ENCODE measurements at regions not wholly inside any gene's neighbourhood (a gene's known extent, or its start where the extent isn't known, plus 50 kb on each side); places are given as distances from the start of the nearest gene placed in this dataset.

DNA sequence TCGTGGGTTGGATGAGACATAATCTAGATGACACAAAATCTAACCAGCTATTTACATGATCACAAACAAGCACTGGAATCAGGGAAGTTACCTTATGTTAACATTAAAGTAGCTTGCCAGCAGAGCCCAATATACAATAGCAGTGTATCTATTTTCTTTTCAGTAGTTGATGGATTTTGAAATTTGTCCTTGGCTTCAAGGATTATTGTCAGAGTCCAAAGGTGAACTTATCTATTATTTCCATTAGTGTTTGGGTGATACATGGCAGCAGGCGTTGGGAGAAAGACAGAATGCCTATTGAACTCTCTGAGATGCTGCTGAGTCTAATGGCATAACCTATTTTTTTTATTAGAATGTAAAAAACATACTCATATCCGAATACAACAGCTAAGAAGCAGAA, 223.2 kb upstream of the ACTBL2 start:
- H3K9me3 ChIP-seq (ENCODE audit: insufficient read depth in 2 of 2, low read depth in 1 of 2, low read length in 1 of 2), result no peaks in the 10 kb centered on the region
- no peaks in the 10 kb centered on the region for H3K36me3 ChIP-seq (ENCODE audit: control insufficient read depth in 2 of 4, insufficient read depth in 4 of 4, low read length in 3 of 4)
- no peak overlapping the region for H2BK20ac ChIP-seq (ENCODE audit: low read length)
- H3K18ac ChIP-seq (ENCODE audit: extremely low read depth, low read length), result no peak overlapping the region
- no peaks in the 10 kb centered on the region for H3K27me3 ChIP-seq (replicated peaks in 1 of 4; ENCODE audit: control insufficient read depth in 3 of 4, extremely low read depth in 1 of 4, insufficient read depth in 3 of 4, low read length in 3 of 4)
- no peak overlapping the region for H2AK5ac ChIP-seq (ENCODE audit: low read depth, low read length)
- no peak overlapping the region for H3K9ac ChIP-seq (replicated peaks in 1 of 4; ENCODE audit: extremely low read depth in 1 of 4, low read depth in 3 of 4, low read length in 3 of 4)
- DNase-seq (ENCODE audit: low read depth in 1 of 2, low spot score in 2 of 2) (no peak), FAIRE-seq (no peak)
- no peak overlapping the region for H2BK5ac ChIP-seq (ENCODE audit: low read depth, low read length)
- 58% methylated on average over 3 of the region's 3 CpGs; no CpG with 5 or more reads in 1 of the 2 experiments for WGBS, 2 experiments (ENCODE audit: extremely low coverage in 1 of 2, insufficient coverage in 1 of 2, insufficient read length in 1 of 2, insufficient replicate concordance in 2 of 2, low coverage in 1 of 2, low lambda C conversion rate in 2 of 2, missing lambda C conversion rate in 1 of 2)
- ChIA-PET CTCF (ENCODE audit: partially characterized antibody) (interaction anchor here (0.7 to 2.0 kb wide), 3 partner anchors 8 to 56 kb away, joined by 3 to 5 read pairs (median 4); no protein-coding TSS in a partner anchor), POLR2A (ENCODE audit: partially characterized antibody) (no interaction called here)
- H3K23me2 ChIP-seq (ENCODE audit: low read depth, low read length), result no peaks in the 10 kb centered on the region
- no peak overlapping the region for H3K4me3 ChIP-seq (ENCODE audit: extremely low read depth in 1 of 4, insufficient read depth in 2 of 4, low read depth in 3 of 4, low read length in 4 of 4)
- H3K14ac ChIP-seq (ENCODE audit: insufficient read length), result no peak overlapping the region
- no peak overlapping the region for H3K4me2 ChIP-seq (ENCODE audit: insufficient read depth in 1 of 2, low read depth in 2 of 2, low read length in 2 of 2)
- no peak overlapping the region for H3K4ac ChIP-seq (replicated peaks; ENCODE audit: insufficient read length, low read depth, low read length)
- no peak overlapping the region for H2BK15ac ChIP-seq (ENCODE audit: low read length)
- no peak overlapping the region for H2BK12ac ChIP-seq (ENCODE audit: low read depth, low read length)
- TF ChIP-seq RFX5 (IDR thresholded peaks at IDR 0.05; ENCODE audit: borderline replicate concordance, low read depth, low read length) (no peak), GABPA (IDR thresholded peaks at IDR 0.05; ENCODE audit: borderline replicate concordance, insufficient read depth, low read length) (no peak), CEBPB (IDR thresholded peaks at IDR 0.05; ENCODE audit: low read depth, low read length) (no peak), TCF12 (IDR thresholded peaks at IDR 0.05; ENCODE audit: low read depth, low read length) (no peak), POLR2AphosphoS5 (IDR thresholded peaks at IDR 0.05; ENCODE audit: low read depth, low read length) (no peak), SIX5 (IDR thresholded peaks at IDR 0.05; ENCODE audit: low read depth, low read length) (no peak), TAF1 (IDR thresholded peaks at IDR 0.05; ENCODE audit: low read depth, low read length) (no peak), ZNF274 (IDR thresholded peaks at IDR 0.05; ENCODE audit: borderline replicate concordance, extremely low read depth, low read length) (no peak)
- no peaks in the 10 kb centered on the region for H3K79me2 ChIP-seq (ENCODE audit: control insufficient read depth in 1 of 2, insufficient read depth in 2 of 2, low read length in 2 of 2)
- no peak overlapping the region for H3K27ac ChIP-seq (ENCODE audit: low read depth, low read length)
- H4K5ac ChIP-seq (ENCODE audit: insufficient read length, low read depth, low read length), result no peak overlapping the region
- H3K23ac ChIP-seq (ENCODE audit: insufficient read length), result no peak overlapping the region
- no peaks in the 10 kb centered on the region for H3K4me1 ChIP-seq (replicated peaks in 1 of 4; ENCODE audit: control insufficient read depth in 3 of 4, insufficient read depth in 4 of 4, low read length in 3 of 4)
- H4K91ac ChIP-seq (replicated peaks; ENCODE audit: insufficient read length, low read length), result no peak overlapping the region
- no peak overlapping the region for H2BK120ac ChIP-seq (replicated peaks; ENCODE audit: low read depth, low read length)
- H3K79me1 ChIP-seq (ENCODE audit: low read depth, low read length), result no peaks in the 10 kb centered on the region
- H2AFZ ChIP-seq (ENCODE audit: low read length), result no peak overlapping the region
- H3K56ac ChIP-seq (replicated peaks; ENCODE audit: insufficient read length, low read depth, low read length), result no peak overlapping the region
- no peaks in the 10 kb centered on the region for H4K20me1 ChIP-seq (replicated peaks in 1 of 2; ENCODE audit: control insufficient read depth in 1 of 2, insufficient read depth in 2 of 2, low read length in 2 of 2)
- no peak overlapping the region for H4K8ac ChIP-seq (ENCODE audit: extremely low read depth, insufficient read depth, low read length)

Data from H1 (cell line).